Fibroblast of peridontal ligament (primary cell): ENCODE measurements at regions not wholly inside any gene's neighbourhood (a gene's known extent, or its start where the extent isn't known, plus 50 kb on each side); places are given as distances from the start of the nearest gene placed in this dataset.
A peak's percentile ranks its signal among the peaks of the same experiment; 100 is the strongest.
"Not testable (repeated sequence)": the region's sequence is repeated elsewhere in the genome, so short reads cannot be mapped to it uniquely, and the experiment has no call there.

ENCODE experiments used
- DNase-seq: peaks from one replicate; pipeline ENCODE4 v3.0.0-alpha.2; 2010; ENCODE audit errors: extremely low read depth

DNA sequence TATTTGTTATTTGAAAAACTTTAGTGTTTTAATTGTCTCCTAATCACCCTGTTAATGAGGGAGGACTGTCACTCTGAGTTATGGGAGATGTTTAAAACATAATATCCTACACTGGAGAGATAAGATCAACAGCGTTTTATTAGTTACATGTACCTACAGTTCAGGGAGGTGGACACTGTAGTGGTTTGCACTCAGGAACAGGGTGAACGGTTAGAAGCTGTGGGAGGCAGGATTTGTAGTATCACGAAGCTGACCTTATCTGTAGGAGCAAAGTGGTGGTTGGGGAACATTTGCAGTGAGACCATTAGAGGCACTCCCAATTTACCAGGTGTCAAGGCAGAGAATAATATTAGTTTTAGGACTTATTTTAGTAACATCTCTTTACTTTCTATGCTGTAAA lies 193.3 kb upstream of the KCND2 start:
- DNase-seq = no peak

DNA sequence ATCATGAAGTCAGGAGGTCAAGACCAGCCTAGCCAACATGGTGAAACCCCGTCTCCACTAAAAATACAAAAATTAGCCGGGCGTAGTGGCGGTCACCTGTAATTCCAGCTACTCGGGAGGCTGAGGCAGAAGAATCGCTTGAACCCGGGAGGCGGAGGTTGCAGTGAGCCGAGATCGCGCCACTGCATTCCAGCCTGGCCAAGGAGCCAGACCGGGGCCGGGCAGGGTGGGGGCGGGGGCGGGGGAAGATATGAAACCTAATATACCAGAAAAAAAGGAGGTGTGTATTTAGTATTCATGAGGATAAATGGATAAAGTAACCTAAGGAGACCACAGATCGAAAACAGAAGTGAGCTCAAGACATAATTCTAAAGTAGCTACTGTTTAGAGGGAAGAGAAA lies 186.5 kb upstream of the KCND2 start:
- DNase-seq = not testable (repeated sequence)

DNA sequence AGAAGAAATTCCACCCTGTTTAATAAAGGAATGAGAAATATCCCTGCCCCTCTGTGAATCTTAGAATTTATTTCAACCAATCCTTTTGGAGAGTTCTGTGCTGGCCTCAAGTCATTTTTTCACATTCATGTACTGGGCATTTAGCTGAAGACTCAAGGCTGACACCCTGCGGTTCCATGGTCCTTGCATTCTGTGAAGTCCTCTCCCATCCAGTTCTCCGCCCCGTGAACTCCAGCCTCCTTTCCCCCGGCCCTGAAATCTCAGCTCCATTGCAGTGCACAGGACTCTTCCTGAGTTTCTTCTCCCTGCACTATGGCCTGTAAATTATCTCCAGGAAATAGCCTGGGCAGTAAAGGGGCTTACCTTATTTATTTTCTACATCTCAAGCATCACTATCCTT lies 183.0 kb upstream of the KCND2 start:
- peak; percentile 2 for DNase-seq

DNA sequence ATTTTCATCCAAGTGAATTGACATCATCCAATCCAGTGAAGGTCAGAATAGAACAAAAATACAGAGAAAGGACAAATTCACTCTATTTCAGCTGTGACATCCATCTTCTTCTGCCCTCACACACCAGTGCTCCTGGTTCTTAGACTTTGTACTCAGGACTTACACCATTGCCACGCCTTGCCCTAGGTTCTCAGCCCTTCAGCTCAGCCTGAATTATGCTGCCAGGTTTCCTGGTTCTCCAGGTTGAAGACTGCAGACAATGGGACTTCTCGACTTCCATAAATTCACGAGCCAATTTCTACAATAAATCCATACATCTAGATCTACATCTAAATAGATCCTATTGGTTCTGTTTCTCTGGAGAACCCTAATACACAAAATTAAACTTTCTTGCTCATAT lies 181.2 kb upstream of the KCND2 start:
- DNase-seq = no peak

DNA sequence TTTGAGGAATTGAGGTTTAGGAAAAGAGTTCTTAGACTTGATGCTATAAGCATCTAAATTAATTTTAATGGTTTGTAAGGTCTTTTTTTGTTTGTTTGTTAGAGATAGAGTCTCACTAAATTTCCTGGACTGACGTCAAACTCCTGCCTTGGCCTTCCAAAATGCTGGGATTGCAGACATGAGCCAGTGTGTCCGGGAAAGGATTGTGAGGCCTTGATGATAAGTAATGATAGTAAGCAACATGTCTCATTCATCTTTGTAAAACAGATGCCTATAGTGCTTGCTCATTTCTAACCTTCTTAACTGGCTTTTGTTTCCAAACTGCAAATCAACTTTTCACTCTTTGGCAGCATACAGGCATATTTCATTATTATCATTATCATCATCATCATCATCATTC lies 176.0 kb upstream of the KCND2 start:
- no peak for DNase-seq

DNA sequence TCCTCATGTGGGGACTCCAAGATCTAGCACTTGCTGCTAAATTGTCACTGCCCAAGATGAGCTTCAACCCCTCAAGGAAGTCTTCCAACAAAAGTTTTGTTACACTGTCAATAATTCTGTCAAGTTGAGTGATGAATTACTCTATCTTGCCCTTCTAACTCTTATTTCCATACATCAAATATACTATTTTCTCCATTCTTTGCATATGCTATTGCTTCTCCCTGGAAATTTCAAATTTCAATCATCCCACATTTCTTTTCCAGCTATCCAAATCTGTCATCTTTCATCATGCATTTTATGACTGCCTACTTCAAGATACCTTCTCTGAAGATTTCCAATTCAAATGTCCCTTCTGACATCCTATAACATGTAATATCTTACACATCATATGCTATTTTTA lies 175.2 kb upstream of the KCND2 start:
- DNase-seq = no peak

DNA sequence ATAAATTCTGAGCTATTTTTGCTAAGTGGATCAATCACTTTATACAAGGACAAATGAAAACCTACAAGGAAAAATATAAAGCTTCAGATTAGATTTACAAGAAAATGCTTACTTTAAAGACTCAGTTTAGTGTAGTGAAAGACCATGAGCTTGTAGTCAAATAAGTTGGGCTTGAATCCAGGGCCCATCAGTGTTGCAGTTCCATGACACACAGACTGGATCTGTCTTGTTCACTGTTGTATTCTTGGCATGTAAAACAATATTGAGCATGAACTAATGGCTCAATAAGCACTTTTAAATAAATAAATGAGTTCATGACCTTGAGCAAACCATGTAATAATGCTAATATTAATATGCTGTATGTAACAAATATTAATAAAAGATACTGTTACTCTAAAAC lies 164.6 kb upstream of the KCND2 start:
- no peak for DNase-seq

DNA sequence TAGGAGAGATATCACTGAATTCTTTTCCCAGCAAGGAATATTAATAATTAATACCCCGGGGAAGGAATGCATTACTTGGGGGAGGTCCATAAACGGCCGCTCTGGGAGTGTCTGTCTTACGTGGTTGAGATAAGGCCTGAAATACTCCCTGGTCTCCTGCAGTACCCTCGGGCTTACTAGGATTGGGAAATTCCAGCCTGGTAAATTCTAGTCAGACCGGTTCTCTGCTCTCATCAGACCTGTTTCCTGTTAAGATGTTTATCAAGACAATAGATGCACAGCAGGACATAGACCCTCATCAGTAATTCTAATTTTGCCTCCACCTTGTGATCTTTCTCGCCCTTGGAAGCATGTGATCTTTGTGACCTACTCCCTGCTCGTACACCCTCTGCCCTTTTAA lies 162.8 kb upstream of the KCND2 start:
- no peak for DNase-seq

DNA sequence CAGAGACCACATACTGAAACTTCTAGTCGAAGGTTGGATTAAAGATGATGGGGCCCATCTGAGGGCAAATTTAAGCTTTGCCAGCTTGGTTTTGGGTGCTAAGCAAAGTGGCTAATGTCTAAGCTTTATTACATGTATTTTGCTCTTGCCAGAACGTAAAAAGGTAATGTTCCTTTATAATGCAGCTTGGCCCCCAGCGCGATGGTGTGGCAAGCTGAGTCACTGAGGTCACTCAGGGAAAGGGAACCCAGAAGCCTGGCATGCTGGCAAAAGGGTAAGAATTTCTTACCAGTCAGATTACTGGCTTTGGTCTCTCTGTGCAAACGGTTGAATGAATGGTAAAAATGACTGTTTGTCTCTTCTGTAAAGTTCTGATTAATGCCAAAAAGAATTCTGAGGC lies 158.3 kb upstream of the KCND2 start:
- no peak for DNase-seq

DNA sequence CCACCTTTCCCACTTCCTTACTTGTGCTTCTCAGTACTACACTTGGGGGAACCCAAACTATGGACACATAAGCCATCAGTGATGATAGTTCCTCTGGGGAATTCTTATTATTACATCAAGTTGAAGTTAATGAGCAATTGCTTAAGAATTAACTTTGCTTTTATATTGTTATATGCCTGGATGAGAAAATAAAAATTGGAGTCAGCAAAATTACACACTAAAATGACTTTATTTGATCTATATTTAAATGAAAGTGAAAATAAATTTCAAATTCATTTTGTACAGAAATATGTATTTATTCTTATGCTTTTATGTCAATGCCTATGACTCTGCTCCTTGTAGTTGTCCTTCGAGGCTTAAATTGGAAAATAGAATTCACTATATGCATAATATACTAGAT lies 149.4 kb upstream of the KCND2 start:
- no peak for DNase-seq

DNA sequence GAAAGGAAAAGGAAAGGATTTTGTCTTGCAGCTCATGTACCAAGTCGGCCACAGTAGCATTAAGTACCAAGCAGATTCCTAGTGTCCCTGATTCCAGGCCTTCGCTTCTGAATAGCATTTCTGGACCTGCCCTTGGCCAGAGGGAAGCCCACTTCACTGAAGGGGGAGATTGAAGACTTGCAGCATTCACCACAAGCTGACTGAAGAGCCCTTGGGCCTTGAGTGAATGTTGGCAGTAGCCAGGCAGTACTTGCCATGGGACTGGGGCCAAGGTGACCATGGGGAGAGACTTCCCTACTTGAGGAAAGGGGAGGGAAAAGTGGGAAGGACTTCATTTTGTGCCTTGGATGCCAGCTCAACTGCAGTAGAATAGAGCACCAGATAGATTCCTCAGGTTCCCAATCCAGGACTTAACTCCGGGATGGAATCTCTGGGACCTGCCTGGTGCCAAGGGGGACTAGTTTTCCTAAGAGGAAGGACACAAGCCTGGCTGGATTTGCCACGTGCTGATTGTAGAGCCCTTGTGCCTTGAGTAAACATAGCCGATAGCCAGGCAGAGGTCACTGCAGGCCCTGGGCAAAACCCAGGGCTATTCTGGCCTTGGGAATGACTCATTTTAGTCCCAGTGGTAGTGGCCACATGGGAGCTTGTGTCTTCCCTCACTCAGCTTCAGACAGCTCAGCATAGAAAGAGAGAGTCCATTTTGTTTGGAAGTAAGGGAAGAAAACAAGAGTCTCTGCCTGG lies 141.7 kb upstream of the KCND2 start:
- DNase-seq = no peak

DNA sequence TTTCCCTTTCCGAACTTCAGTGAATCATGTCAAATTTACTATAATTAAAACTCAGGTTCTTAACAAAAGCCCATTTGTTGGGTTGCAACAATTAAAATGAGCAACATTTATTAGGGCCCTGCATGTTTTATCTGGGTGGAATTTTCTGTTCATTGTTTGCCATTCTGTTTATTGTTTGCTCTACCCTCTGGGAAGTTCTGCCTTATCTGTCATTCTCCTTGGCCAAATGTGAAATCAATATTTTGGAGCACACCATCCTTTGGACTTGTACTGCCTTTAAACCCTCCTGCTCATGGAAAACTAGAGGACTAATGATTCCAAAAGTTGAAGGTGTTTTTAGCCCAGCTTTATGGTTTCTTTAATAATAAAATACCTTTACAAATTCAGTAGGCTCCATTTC lies 134.5 kb upstream of the KCND2 start:
- DNase-seq = no peak

DNA sequence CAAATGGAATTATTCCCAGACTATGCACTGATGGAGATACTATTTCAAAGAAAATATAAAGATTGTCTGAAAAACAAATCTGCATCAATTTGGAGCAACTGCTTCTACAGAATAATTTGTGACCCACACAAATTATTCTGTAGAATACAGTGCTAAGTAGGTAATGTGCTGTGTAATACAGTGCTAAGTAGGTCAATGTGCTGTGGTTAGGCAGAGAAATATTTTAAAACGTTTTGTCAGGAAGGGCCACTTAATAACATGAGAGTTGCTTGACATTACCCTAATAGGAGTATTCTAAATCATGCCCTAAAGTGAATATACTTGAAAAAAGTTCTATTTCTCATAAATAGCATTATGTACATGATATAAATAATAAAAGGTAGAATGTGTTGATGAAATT lies 116.5 kb upstream of the KCND2 start:
- DNase-seq = no peak

DNA sequence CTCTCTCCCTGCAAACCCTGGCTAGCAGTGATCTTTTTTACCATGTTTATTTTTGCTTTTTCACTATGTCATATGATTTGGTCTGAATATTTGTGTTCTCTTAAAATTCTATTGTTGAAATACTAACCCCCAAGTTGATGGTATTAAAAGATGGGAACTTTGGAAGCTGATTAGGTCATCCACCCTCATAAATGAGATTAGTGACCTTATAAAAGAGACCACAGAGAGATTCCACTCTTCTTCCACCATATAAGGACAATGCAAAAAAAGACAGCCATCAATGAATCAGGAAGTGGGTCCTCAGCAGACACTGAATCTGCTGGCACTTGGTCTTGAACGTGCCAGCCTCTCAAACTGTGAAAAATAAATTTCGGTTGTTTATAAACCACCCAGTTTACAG lies 112.8 kb upstream of the KCND2 start:
- no peak for DNase-seq

DNA sequence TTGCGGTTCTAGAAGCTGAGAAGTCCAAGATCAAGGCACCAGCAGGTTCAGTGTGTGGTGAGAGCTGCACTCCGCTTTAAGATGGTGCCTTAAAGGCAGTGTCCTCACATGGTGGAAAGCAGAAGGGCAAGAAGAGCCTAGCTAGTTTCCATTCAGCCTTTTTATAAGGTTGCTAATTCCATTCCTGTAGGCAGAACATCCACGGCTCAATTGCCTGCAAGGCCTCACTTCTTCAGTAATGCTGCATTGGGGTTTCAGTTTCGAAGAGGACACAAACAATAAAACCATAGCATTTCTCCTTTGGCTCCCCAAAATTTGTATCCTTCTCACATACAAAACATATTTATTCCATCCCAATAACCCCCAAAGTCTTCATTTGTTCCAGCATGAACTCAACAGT lies 109.5 kb upstream of the KCND2 start:
- no peak for DNase-seq

DNA sequence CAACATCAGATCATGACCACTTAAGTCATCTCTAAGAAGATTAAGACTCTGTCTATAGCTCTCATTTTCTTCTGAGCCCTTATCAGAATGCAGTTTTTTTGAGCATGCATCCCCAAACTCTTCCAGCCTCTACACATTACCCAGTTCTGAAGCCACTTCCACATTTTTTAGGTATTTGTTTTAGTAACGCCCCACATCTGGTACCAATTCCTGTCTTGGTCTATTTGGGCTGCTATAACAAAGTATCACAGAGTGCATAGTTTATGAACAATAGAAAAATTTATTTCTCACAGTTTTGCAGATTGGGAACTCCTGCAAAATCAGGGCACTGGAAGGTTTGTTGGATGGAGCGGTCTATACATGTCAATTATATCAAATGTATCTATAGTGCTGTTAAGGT lies 107.7 kb upstream of the KCND2 start:
- no peak for DNase-seq

DNA sequence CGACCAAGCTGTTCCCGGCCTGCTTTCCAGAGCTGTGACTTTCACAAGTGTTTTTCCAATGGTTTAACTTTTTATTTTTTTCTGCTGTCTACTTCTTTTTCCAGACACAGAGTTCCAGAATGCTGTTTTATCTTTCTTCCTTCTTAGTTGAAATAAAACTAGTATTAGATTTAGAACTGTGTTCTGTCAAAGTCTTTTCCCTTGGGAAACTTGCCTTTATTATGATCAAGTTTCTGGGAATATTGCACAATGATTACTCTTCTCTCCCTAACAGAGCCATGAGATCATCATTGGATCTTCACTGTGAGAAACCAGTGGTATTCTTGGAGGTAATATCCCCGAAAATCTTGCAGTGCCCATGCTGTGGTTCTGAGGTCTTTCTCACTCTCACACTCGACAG lies 104.9 kb upstream of the KCND2 start:
- DNase-seq = no peak

DNA sequence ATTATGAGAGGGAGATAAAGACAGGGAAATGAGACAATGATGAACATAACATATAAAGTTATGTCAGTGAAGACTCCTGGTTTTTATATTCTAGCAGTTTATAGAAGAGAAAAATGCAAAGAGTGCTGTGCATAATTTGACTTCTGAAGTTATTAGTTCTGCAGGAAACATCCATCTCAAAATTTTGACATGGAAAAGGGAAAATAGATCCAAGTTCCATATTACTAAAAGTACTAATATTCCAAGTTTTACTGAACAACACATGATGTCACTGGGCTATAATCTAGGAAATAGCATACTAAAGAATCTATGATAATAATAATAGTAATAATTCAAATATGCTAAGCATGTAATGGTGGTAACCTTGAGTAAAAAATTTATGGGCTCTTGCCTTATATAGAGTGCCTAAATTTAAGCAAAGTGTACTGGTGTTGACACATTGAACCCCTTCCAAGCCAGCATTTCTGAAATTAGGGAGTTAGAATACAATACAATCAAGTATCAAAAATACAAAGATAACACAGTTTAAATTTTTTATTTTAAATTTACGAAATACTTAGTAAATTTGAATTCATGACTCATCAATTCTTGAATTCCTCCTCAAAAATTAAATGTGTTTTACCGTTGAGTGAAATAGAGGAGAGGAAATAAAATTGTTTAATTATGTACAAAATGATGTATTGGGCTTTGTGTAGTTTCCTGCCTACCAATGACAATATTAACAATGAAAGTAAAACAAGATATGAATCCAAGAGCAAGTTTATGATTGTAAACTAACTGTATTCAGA lies 102.8 kb upstream of the KCND2 start:
- DNase-seq = no peak

DNA sequence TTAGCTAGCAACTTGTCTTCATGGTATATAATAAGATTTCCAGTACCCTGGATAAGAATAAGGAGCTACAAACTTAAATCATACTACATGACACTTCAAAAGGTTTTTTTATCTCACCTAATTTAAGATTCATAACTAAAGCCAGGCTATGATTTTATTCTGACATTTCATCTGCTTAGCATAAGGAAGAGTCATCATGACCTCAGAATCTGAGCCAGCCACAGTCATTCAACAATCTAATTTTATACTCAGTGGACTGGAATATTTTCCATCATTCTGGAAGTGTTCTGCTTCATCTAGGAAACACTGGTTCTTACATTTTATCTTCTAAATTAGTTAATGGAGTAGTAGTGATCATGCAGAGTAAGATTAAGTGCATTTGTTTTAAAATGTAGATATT lies 102.1 kb upstream of the KCND2 start:
- no peak for DNase-seq

DNA sequence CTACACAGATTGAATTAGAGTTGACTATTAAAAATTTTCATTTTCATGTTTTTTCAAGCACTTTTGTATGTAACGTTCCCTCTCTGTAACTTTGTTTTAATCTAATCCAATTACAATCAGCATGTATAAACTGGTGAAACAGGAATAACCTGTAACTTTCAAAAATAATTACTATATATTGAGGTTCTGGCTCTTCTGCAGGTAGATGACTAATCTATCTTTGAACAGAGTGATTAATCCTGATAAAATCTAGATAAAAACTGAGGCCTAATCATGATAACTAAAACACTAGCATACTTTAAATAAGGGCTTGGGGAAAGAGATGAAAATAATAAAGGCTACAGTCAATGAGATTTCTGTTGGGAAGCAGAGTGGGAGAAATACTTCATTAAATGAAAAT lies 101.6 kb upstream of the KCND2 start:
- DNase-seq = no peak

DNA sequence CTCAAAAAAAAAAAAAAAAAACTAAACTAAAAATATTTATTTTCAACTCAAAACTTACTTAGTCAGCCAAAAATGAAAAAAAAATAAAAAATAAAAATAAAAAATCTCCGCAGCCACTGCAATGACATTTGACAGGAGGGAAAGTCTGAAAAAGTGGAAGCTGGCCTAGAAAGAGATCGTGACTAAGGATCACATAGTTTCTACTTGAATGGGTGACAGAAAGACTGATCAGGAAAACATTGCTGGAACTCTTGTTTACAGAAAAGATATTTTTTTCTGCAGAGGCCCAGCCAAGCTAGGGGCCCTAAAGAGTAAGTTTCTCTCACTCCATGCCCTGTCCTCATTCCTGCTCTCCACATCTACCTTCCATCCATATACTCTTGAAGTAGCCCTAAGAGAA lies 92.8 kb upstream of the KCND2 start:
- DNase-seq = no peak

DNA sequence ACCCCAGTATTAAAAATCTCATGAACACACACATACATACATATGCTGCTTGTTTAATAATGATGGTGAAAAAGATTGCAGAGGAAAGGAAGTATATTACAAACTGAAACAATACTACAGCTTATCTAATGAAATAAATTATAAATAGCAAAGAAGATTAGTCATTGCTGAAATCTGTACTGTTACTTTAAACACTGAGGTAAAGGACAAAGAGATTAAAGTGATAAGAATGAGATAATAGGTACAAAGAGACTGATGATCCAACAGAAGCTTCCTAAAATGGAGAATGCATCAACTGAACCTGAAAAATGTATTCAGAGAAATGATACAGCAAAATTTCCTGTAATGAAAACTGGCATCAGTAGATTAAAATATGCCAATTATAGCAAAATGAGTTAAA lies 91.5 kb upstream of the KCND2 start:
- DNase-seq = no peak

DNA sequence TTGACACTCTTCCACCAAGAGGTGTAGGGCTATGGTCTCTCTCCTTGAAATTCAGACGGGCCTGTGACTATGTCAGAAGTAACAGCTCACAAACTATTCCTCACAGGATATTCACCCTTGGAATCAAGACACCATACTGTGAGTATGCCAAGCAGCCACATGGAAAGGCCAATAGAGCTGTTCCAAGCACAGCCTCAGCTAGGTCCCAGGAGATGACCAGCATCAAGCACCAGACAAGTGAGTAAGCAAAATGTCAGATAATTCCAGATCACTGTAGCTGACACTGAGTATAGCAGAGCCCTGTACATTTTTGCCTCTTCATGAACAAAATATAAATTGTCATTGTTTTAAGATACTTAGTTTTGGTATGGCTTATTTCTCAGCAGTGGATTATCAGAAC lies 88.1 kb upstream of the KCND2 start:
- DNase-seq = no peak
